ENCODE measurements at regions not wholly inside any gene's neighbourhood (a gene's known extent, or its start where the extent isn't known, plus 50 kb on each side); places are given as distances from the start of the nearest gene placed in this dataset.
"Not testable (repeated sequence)": the region's sequence is repeated elsewhere in the genome, so short reads cannot be mapped to it uniquely, and the experiment has no call there.

DNA sequence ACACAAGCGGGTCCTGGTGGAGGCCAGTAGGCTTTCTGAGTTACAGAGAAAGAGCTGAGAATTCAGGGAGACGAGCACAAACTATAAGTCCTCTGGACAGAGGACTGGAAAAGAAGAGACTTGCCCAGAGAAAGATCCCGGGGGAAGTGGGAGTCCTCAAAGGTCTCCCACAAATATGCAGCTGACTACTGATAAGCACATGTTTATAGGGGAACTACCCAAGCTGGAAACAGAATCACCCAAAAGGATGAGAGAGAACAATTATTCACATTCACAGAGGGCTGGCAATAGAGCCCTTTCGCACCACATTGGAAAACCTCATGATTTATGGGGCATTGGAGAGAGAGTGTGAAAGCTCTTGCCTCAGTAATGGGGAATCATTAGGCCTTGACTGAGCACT is 337.6 kb downstream of the IRS1 start:
- no peak for TF ChIP-seq ZFX (IDR thresholded peaks at IDR 0.05)
- TF ChIP-seq CTCF (conservative IDR thresholded peaks at IDR 0.05), result no peak

GRCh38 chr2:226456144-226456543 is 343.5 kb downstream of the IRS1 start:
- not testable (repeated sequence) for H3K27ac ChIP-seq

More for the DNA sequence above, 337.6 kb downstream of the IRS1 start:
- no peak overlapping the region for H3K27ac ChIP-seq

- H3K27ac ChIP-seq, result no peak overlapping the region
- TF ChIP-seq CTCF (conservative IDR thresholded peaks at IDR 0.05) (no peak), ZFX (IDR thresholded peaks at IDR 0.05) (no peak)
Observed at GRCh38 chr2:226452768-226453167, 346.9 kb downstream of the IRS1 start.

DNA sequence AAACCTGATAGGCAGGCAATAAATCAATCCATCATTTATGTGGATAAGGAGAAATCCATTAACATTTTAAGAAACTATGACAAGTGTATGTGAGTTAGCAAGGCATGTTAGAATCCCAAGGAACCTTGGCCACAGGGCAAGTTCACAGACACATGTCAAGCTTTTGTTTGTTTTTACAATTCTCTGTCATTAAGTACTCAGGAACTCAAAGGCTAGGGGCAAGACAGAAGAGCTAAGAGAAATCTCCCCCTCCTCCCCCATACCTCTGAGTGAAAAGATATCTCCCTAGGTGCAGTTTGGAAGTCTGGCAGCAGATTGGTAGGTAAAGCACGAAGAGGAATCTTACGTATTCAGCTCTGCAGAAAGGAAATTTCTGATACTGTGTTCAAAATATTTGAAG is 348.1 kb downstream of the IRS1 start:
- H3K27ac ChIP-seq, result no peak overlapping the region
- TF ChIP-seq ZFX (IDR thresholded peaks at IDR 0.05) (no peak), CTCF (conservative IDR thresholded peaks at IDR 0.05) (no peak)

GRCh38 chr2:226450141-226450540 is 349.5 kb downstream of the IRS1 start:
- no peak for TF ChIP-seq ZFX (IDR thresholded peaks at IDR 0.05)
- no peak for TF ChIP-seq CTCF (conservative IDR thresholded peaks at IDR 0.05)
- no peak overlapping the region for H3K27ac ChIP-seq

DNA sequence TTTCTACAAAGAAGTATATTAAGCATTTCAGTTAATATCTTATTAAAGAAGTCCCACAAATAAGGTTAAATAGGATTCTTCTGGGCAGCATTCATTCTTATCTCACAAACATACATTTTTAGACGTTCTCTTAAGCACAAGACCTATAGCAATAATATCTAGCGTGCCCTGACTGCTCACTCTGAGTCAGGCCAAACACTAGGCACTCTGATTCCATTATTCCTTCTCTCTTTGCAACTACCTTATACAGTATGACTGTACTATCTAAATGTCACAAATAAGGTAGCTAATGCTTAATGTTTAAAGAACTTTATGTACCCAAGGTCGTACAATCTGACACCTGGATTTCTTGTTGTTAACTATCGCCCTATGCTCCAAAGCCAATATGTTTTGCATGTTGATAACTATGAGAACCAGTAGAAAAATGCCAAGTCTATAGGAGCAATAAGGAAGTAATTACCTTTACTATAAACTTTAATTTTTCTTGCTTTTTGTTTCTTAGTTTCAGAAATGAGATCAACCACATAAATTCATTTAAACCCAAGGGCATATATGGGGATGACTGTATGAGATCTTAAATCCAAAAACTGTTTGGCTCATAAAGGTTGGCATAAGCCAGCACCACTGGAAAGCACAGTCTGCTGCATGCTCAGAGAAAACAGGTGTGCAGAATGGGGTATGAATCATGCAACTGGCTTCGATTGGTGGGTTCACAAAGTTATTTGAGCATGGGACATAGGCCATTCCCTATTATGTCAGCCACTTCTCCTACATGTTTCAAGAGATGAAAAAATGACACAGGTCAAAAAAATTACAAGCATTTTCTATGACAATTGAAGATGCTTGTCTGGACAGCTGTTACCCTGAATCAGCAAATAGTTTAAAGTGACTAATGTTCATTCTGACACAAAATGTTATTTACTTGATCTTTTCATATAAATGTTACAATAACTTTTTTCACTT is 352.0 kb downstream of the IRS1 start:
- TF ChIP-seq CTCF (conservative IDR thresholded peaks at IDR 0.05) (no peak), ZFX (IDR thresholded peaks at IDR 0.05) (no peak)
- no peak overlapping the region for H3K27ac ChIP-seq

DNA sequence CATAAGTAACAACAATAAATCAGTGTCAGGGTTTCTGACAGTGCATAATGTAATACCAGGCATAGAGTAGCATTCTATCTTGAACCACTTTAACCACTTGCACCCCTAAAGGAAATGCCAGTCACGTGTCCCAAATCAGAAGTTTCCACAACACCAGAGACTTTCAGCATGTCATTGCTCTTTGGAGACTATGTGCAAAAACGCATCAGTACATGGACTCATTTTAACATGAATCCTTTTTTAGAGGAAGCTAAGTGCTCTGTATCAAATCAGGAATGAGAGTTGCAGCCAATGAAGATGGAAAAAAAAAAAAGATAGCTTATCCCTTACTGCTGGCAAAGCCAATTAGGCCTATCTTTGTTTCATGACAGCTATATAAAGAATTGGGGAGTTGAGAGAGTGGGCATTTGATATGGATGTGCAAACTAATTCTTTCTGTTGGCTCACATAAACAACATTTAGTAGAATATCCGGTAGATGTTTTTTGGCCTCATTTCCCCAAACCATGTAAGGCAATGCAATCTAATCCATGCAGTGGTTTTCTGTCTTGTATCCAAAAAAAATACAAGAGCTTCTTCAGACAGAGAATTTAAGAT is 353.1 kb downstream of the IRS1 start:
- H3K27ac ChIP-seq, result no peak overlapping the region
- TF ChIP-seq CTCF (conservative IDR thresholded peaks at IDR 0.05) (no peak), ZFX (IDR thresholded peaks at IDR 0.05) (no peak)
